ENCODE measurements at regions not wholly inside any gene's neighbourhood (a gene's known extent, or its start where the extent isn't known, plus 50 kb on each side); places are given as distances from the start of the nearest gene placed in this dataset.
"Not testable (repeated sequence)": the region's sequence is repeated elsewhere in the genome, so short reads cannot be mapped to it uniquely, and the experiment has no call there.

DNA sequence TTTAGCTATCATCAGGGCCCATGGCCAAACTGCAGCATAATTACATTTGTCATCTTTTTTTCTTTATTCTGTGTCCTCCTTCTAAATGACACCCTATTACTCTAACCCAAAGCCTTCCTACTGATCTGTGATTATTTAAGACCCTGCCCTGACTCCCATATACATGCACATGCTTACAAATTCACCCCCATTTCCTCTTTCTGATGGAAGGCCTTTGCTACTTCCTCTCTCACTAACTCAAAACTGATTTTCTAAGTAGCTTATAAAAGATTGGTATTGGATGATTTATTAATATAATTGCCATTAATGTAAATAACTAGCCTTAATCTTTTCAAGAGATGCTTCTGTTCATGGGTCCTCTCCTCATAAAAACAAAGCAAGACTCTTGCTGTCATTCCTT is 179.2 kb downstream of the EDEM1 start:
- no peak for DNase-seq

DNA sequence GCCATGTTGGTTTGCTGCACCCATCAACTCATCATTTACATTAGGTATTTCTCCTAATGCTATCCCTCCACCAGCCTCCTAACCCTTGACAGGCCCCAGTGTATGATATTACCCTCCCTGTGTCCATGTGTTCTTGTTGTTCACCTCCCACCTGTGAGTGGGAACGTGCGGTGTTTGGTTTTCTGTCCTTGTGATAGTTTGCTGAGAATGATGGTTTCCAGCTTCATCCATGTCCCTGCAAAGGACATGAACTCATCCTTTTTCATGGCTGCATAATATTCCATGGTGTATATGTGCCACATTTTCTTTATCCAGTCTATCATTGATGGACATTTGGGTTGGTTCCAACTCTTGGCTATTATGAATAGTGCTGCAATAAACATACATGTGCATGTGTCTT is 184.0 kb downstream of the EDEM1 start:
- not testable (repeated sequence) for DNase-seq

DNA sequence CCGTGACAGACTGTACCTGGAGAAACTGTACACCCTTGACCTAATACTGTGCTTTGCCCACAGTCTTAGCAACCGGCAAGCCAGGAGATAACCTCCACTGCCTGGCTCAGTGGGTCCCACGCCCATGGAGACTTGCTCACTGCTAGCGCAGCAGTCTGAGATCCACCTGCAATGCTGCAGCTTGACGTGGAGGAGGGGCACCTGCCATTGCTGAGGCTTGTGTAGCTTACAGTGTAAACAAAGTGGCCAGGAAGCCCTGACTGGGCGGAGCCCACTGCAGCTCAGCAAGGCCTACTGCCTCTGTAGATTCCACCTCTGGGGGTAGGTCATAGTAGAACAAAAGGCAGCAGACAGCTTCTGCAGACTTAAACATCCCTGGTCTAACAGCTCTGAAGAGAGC is 189.3 kb downstream of the EDEM1 start:
- DNase-seq = no peak

DNA sequence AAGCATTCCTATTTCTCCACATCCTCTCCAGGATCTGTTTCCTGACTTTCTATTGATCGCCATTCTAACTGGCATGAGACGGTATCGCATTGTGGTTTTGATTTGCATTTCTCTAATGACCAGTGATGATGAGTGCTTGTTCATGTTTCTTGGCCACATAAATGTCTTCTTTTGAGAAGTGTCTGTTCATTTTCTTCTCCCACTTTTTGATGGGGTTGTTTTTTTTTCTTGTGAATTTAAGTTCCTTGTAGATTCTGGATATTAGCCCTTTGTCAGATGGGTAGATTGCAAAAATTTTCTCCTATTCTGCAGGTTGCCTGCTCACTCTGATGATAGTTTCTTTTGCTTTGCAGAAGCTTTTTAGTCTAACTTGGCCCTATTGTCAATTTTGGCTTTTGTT is 191.8 kb downstream of the EDEM1 start:
- DNase-seq = not testable (repeated sequence)

DNA sequence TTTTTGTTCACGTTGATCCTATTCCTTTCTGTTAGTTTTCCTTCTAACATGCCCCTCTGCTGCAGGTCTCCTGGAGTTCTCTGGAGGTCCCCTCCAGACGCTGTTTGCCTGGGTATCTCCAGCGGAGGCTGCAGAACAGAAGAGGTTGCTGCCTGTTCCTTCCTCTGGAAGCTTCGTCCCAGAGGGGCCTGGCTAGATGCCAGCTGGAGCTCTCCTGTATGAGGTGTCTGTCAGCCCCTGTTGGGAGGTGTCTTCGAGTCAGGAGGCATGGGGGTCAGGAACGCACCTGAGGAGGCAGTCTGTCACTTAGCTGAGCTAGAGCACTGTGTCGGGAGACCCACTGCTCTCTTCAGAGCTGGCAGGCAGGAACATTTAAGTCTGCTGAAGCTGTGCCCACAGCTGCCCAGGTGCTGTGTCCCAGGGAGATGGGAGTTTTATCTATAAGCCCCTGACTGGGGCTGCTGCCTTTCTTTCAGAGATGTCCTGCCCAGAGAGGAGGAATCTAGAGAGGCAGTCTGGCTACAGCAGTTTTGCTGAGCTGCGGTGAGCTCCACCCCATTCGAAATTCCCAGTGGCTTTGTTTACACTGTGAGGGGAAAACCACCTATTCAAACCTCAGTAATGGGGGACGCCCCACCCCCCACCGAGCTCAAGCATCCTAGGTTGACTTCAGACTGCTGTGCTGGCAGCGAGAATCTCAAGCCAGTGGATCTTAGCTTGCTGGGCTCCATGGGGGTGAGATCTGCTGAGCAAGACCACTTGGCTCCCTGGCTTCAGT is 196.2 kb downstream of the EDEM1 start:
- not testable (repeated sequence) for DNase-seq

DNA sequence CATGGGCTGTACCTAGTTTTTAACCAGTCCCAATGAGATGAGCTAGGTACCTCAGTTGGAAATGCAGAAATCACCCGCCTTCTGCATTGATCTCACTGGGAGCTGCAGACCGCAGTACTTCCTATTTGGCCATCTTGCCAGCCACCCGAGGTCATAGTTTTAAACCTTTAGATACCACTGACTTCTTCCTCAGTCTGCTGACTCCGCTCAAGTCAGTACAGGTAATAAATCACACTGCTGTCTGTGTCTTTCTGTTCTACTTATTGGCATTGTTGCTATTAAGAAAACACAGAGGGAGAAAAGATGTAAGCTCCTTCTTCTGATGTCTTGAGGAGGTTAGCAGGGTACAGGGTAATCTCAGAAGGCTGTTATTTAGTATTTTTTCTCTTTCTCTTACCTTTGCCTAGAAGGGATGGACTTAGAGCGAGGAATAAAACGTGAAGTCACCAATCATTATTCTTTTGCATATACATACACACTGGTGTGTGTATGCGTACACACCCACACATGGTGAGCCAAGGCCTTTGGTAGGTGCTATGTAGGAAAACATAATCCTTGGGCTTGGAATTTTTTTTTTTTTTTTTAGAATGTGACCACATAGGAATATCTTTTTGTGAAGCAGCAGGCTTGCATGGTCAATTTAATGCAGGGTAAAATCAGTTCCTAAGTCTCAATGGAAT is 197.2 kb downstream of the EDEM1 start:
- no peak for DNase-seq

DNA sequence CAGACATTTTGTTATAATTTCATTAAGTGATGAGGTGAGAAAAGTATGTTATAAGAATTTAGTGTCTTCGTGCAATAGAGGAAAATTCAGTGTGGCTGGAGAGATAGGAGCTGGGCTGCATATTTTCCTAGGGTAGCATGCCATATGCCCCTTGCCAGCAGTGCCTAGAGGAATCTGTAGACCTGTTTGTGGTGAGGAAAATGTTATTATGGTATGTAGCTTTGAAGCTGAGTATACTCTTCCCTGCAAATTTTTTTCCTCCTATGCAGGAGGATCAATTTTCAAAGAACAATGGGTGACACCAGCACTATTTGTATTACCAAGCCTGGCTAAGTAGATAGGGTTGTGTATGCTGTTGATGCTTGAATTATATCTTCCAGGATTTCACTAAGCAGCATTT is 200.6 kb downstream of the EDEM1 start:
- DNase-seq = no peak

DNA sequence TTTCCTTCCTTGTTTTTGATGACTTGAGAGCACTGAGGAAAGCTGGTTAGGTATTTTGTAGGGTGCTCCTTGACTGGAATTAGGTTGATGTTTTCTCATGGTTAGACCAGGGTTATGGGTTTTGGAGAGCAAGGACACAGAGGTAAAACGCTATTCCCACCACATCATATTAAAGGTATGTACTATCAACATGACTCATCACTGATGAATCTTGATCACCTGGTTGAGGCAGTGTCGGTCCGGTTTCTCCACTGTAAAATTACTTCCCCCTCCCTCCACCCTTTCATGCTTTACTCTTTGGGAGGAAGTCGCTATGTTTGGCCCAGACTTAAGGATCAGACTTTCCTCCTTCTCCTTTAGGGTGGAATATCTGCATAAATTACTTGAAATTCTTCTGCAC is 201.6 kb downstream of the EDEM1 start:
- no peak for DNase-seq

DNA sequence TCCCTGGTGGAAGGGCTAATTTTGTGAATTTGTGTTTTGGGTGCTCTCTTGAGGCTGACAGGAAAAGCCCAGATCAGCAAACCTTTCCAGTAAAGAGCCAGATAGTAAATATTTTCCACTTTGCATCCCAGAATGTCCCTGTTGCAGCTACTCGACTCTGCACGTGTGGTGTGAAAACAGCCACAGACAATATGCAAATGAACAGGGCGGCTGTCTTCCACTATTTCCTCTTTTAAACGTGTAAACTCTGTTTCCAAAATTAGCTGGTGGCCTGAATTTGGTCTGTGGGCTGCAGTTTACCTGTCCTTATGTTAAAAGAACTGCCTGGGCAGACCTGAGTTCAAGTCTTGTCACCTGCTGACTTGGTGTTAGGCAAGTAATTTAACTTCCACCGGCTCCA is 202.7 kb downstream of the EDEM1 start:
- no peak for DNase-seq

DNA sequence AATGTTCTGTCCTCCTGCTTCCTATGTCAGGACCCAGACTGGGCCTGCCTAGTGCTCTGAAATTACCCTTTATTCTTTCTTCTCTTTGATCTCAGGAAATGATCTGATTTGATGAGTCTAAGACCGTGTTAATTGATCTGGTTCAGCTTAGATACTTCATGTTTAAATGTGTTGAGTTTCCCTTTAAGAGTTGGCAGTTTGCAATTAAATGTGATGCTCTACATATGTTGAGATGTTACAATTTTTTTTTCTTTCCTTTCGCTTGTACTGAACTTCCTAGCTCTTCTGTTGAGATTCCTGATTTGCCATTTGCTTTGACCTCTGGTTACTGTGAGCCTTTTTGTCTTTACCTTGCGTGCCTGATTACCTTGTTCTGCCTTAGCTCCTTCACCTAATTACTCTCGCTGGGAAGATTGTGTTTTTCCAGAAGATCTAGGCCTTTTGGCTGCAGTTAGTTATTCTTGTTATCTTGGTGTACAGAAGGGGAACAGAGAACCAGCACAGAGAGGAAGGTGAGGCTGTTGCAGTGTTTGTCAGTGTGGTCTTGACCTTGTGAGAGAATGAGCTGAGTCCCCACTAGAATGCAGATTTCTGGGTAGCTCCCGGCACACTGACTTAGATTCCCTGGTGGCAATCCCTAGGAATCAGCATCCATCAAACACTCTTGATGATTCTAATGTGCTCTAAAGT is 203.6 kb downstream of the EDEM1 start:
- no peak for DNase-seq

DNA sequence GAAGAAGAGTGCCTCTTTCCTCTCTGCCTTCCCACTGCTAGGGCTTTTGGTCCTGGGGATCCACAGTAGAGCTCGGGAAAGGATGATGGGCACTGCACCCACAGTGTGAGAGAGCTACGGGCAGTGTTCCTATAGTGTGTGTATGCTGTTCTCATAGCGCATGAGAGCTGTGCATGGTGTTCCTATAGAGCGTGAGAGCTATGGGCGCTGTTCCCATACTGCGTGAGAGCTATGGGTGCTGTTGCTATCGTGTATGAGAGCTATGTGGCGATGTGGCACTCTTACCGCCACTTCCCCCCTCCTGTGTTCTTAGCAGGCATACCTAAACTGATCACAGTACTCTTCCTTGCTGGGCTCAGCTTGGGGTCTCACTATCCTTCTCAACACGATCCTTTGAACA is 213.5 kb downstream of the EDEM1 start:
- DNase-seq = no peak

DNA sequence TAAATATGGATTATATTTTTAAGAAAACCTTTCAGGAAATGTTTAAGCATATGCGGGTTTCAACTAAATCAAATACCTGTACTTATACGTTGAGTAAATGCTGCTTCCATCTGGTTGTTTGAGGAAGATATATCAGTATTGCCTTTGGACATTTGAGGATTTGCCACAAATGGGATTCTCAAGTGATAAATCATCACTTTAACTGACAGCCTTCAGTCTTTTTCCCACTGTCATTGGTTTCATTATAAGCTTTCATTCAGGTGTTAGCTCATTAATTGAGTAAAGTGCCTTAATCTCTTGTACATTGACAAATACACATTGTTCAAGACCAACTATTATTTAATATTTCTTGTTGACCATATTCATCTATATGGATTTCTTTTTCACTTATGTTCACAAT is 217.2 kb downstream of the EDEM1 start:
- DNase-seq = no peak

DNA sequence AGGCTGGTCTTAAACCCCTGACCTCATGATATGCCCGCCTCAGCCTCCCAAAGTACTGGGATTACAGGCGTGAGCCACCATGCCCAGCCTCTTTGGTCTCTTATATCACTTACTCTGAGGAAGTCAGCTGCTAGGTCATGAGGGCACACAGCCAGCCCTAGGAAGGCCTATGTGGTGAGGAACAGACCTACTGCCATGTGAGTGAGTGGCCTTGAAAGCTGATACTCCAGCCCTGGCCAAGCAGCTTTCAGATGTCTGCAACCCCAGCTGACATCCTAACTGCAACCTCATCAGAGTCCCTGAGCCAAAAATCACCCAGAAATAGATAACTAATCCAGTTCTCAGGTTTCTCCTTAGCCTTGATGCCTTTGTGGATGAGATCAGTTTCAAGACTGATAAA is 224.3 kb downstream of the EDEM1 start:
- DNase-seq = no peak

DNA sequence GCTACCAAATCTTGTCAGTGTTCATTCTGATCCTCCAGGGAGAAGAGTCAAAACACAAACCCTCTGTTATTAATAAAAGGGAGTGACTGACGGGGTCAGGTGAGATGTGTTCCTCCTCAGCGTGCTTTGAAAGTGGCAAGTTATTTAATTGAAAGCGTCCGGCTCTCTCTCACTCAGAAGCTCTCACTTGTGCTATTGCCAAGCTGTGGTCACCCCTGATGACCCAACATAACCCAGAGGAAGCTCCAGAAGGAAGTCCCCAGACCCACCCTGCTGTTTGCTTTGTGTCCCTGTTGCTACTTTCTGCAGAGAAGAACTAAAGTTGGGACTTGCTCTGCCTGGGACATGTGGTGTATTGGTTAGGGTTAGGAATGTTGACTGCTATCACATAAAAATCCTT is 235.6 kb downstream of the EDEM1 start:
- DNase-seq = no peak

DNA sequence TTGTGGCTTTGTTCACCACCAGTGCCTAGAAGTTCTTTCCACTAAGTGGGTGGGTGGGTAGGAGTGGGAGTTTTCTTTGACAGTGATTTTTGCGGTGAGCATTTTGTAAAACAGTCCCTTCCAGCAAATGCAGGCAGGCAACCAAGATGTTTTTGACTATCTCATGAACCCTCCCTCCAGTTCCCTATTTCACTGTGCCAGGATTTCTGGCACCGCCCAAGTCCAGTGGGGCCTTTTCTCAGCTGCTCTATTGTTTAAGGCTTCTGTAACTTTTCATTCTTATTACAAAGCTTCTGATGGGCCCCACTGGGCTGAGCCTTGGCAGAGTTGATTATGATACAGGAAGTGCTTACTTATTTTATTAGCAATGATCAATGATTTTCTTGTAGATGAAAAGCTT is 236.0 kb downstream of the EDEM1 start:
- DNase-seq = no peak

DNA sequence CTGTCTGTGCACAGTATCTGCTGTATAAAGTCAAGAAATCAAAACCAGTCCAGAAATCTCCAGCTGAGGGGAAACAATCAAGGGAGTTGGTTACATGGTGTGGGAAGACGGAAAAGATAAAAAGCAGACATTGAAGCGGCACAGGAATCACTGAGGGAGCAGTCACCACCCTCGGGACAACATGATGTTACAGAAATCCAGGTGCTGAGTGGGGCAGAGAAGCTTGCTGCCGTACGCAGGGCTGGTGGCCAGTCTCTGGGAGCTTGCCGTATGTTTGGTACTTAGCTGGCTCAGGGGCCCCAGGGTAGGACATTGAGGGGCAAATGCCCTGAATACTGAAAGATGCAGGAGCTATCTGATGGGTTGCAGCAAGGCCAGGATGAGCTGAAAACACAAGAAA is 237.9 kb downstream of the EDEM1 start:
- no peak for DNase-seq

DNA sequence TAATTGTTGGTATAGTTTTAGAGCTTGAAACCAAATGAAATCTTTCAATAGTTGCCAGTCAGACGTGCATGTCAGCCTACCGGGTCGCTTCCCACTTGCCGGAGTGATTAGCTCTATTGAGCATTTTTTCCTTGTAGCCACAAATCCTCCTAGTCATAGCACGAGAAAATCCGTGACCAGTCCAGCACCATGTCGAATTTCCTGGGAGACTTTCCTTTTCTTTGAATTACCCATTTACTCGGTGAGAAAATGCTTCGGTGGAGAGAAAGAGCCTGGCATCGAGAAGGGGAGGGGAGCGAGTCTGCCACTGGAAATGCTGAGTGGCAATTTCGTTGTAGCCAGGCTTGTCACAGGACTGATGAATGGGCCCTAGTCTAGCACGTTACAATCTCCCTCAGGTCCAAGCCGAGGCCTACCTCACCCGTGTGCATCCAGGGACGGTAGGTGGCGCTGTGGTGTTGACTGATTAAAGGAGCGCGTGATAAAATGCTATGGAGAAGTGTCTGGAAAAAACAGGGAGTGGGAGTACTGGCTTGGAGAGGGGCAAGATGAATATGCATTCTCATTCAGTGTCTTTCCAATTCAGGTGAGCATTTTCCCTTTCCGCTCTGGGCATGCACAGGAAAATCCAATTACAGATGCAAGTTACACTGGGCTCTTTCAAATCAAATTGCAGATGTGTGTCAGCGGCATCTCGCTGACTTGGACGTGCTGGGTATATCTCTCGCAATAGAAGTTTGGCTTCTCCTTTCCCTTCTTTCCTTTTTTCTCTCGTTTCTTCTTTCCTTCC is 238.8 kb downstream of the EDEM1 start:
- DNase-seq = no peak

DNA sequence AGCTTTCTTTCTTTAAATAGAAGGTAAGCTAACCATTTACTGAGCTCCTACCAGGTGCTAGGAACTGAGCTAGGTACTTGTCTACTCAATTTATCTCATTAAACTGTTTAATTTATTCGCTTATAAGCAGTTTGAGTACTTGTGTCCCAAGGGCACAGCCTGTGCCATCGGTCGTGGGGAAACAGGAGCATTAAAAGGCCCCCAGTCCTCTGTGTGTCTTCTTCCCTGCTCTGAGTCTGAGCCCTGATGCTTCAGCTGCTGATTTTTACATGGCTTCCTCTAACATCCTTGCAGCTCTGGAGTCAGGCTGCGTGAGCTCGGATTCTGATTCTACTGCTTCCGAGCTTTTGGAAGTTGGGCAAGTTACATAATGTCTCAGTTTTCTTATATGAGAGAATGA is 239.5 kb downstream of the EDEM1 start:
- no peak for DNase-seq

DNA sequence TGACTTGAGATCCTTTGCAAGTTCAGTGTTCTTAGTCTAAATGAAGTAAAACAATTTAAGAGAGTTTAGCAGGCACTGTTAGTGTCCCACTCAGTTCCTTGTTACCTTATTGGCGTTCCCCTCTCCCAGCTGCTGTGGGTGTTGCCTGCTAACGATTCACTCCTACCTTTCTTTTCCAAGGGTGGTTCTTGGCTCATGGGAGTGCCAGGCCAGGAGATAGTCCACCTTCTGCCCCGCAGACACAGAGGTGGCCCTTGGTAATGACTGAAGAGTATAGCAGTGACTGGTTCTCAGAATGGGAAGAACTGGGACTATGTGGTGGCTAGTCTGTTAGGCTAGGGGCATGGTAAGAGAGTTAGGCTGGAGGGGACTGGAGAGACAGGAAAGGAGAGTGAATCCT is 240.4 kb downstream of the EDEM1 start:
- no peak for DNase-seq

DNA sequence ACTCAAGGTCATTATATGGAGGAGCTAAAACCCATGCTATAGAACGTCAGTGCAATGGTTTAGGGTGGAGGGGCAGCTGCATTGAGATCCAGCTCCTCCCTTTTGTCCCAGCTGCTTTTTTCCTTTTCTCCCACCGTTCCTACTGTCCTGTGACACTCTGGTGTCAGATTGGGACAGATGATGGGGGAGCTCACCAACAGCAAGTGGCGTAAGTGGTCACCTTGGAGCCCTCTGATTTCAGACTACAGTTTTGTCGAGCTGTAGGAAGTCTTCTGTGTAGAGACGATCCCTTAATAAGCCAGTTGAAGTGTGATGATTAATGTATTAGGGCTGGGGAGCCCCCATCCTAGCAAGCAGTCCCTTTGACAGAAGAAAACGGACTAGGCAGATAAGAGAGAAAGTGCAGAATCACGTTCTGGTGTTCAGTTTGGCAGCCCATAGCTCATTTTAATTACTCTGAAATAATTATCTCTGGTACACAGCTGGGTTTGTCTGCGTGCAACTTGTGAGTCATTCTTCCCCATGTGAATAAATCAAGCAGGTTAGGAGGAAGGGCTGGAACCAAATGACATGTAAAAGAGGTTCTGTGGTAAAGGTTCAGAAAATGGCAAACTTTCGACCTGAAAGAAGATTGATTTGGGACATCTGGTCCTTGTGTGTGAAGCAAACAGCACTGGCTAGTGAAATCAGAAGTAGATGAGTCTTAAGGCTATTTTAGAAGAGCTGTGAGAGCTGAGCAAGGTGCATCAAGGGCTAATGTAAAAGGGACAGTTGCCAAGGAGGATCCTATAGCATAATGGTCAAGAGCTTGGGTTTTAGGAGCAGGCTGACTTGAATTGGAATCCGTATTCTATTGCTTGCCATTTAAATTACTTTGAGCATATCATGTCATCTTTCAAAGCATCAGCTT is 241.4 kb downstream of the EDEM1 start:
- no peak for DNase-seq

DNA sequence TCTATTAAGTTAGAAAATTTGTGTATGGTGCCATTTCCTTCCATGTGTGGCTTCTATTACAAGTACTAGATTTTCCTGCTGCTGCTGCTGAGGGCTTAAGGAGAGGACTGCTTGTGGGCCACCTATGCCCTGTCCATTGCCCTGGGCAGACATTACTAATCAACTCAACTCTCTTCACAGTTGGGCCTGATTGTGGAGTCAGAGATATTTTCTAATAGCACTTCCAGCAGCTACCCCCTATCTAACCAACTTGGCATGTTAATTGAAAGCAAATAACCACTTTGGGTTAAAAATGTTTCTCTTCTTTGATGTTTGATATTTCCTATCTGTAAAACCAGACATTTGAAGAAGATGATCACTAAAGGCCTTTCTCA is 242.0 kb downstream of the EDEM1 start:
- DNase-seq = no peak

DNA sequence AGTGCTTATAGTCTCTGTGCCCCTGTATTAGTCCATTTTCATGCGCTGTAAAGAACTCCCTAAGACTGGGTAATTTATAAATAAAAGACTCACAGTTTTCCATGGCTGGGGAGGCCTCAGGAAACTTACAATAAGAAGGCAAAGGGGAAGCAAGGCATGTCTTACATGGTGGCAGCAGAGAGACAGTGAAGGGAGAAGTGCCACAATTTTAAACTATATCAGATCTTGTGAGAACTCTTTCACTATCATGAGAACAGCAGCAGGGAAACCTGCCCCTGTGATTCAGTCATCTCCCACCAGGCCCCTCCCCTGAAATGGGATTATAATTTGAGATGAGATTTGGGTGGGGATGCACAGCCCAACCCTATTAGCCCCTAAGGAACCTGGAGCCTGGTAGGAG is 243.2 kb downstream of the EDEM1 start:
- DNase-seq = no peak
